Forelimb muscle (tissue), 1 donor: ENCODE measurements at regions not wholly inside any gene's neighbourhood (a gene's known extent, or its start where the extent isn't known, plus 50 kb on each side); places are given as distances from the start of the nearest gene placed in this dataset.

Experiments
- DNase-seq: peaks from one replicate; pipeline ENCODE4 v3.0.0-alpha.2; 2013; ENCODE audit warnings: low read depth

DNA sequence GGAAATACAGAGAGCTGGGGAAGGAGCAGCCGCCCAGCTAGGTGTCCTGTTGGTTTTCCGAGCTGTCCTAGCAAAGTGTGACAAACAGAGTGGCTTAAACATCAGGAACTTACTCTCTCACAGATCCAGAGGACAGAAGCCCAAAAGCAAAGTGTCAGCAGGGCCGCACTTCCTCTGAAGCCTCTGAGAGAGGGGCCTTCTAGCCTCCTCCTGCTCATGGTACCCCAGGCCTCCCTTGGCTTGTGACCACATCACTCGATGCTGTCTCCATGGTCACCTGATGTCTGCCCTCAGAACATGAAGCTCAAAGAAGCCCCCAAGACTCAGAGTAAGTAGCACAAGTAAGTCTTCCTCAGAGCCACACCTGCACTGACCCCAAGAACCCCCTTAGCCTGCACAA, 650.5 kb upstream of the ID2 start:
- DNase-seq: no peak

DNA sequence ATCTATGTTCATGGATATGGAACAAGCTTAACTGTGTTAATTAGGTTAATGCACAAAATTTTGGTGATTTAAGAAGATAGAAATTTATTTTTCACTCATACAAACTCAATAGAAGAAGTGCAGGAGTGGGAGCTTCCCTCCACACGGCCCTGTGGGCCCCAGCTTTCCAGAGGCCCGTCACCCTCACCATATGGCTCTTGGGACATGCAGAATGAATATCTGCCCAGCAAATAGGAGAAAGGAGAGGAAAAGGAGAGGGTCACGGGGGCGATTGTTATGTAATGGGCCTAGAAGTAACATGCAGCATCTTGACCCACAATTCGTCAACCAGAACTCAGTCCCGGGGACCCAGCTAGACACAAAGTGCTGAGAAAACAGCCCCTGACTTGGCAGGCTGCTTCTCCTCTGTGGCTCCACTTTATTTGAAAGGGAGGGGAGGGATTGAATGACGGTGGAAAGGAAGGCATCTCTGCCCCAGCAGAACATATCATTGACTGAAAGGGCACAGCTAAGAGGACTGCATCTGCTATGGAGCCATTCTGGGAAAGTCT, 648.2 kb upstream of the ID2 start:
- DNase-seq: no peak

DNA sequence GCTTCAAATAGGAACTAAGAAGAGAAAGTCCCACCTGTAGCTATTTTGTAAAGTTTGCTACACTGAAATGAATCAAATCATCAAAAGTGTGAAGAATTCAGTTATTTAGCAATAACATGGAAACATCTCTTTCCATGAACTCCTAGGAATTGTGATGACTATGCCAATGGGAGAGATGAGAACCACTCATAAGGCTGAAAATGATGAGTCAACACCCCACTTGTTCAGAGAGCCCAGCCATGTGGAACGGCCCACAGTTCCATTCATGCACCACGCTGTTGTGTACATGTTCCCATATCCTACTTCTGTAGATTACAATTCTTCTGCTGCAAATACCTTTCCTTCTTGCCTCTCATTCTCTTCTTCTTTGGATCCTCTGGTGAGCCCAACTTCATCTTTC, 645.5 kb upstream of the ID2 start:
- DNase-seq: no peak

DNA sequence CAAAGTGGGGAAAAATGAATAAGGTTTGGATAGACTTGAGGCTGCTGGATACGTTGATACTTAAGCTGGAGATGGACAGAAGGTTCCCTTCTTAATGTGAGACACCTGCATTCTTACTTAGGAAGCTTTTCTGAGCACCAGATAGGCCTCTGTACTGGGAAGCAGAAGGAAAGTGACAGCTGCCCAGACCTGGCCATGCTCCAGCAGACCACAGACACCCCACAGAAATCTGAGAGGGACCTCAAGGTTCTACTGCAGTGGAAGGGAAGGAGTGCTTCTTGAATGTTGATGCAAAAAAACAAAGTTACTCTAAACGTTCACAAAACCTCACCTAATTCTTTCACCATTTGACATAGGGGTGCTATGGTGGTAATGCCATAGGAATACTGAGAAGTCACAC, 642.1 kb upstream of the ID2 start:
- no peak for DNase-seq

DNA sequence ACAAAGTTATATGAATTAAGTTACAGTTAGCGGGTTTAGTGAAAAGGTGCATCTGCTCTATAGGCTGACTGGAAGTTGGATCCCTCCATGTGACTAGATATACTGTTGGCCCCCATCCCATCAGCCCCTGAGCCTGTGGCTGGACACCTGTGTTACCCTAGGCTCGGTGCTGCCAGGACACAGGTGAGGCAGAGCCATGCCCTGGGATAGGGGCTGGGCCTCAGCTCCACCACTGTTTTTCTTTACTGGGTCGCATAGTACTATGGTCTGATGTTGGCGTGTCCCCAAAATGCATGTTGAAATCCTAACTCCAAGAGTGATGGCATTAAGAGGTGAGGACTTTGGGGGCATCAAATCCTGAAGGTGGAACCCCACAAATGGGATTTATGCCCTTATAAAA, 638.6 kb upstream of the ID2 start:
- no peak for DNase-seq

DNA sequence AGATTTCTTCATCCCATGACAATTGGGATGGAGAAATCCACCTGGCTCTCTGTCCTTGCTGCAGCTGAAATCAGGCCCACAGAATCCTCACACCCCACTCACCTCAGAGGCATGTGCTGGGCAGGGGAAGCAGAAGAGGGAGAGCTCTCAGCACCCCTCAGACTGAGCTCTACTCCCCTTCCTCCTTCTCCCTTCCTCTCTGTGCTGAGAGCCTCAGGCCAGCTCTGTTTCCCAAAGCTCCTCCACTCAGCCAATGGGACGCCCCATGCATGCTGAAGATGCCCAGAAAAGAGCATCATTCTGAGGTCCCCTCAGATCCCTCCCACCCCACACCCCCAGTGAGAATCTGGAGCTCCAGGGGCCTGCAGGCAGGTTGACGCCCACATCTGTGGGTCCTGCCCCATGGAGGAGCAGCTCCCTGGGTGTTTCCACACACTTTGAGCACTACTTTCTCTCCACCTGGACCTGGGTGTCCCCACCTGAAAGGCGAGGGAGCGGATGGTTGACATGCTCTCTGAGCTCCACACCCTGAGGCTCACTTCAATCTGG, 637.7 kb upstream of the ID2 start:
- DNase-seq: no peak

DNA sequence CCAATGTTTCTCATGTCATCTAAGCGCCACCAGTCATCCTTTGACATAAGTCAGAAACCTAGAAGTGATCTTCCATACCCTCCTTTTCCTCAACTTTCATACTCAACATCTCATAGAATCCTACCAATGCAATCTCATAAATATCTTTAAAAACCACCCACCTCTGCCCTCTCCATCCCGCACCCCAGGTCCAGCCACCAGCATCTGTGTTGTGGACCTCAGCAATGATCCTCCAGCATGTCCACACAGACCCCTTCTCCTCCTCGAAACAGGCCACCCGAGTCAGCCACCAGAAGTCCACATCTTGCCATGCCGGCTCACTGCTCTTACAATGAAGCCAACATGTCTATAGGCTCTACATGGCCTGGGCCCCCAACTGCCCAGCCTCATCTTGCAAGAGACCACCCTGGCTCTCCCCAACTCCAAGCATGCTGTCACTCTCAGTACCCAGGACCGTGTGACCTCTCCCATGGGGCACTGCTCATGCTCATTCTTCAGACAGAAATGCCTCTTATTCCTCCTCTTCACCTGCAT, 636.7 kb upstream of the ID2 start:
- DNase-seq: no peak

DNA sequence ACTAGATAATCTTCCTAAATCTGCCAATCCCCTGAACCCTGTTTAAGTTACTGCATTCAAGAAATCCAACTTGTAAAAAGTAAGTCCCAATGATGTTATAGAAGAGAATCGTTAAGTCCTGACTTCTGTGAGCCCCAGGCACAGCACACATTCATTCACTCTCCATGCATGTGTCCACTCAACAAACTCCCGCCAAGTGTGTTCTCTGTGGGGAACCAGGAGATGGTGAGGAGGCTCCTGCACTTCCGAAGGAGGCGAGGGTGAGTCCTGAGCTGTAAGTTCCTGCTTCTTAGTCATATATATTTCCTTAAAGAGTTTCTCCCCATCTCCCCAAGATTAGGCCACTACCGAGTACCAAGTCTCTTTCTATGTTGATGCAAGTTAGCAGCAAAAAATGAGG, 635.0 kb upstream of the ID2 start:
- no peak for DNase-seq

DNA sequence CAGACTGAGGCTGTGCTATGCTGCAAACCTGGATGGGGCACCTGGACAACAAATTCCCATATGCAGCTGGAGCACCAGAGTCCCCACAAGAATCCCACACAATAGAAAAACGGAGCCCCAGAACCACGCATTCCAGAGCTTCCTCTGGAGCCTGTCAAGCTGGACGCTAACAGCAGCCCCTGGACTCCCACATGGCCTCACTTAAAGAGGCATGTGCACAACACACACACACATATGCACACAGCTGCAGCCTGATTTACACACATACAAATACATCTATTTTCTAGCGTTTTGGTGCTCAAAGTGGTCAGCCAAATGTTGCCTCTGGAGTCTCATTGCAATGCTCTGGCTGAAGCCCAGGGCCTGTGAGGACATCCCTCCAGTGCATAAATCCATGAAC, 632.7 kb upstream of the ID2 start:
- peak; percentile 57 for DNase-seq

DNA sequence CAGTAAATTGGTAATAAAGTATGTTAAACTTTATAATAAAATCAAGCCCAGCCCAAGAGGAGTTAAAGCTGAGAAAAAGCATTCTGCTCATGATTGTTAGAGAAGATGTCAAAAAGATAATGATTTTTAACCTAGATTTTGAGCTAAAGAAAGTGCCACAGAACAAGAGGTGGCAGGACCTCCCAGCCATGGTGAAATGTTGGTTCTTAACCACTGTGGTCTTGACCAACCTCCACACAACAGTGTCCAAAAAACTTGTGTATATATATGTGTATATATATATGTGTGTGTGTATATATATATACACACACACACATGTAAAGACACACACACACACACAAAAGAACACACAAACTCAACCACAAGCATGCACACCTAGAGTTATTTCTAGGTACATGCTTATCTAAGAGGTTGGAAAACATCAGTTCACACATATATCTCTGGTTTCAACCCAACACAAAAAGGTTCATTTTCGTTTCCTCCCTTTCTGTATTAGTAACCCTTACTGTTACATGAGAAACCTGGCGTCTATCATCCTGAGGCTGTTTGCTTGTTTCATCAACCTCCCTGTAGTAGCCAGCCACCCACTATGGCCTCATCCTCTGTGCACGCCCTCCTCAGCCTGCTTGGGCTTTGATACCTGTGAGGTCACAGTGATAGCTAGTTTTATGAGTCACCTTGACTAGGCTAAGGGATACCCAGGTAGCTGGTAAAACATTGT, 631.8 kb upstream of the ID2 start:
- DNase-seq: no peak

DNA sequence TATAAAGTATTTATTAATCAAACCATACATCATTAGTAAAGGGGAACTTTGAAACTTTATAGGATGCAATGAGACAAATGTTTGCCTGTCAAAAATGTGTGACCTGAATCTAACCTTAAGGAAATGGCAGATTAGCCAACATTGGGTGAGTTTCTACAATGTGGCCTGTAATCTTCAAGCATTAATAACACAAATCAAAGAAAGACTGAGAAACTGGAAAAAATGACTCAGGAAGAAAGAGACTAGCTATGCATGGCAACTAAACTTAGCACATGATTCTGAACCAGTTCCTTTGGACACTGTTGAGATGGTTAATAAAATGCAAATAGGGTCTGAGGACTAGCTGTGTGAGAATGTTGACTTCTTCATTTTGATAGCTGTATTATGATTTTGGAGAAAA, 628.6 kb upstream of the ID2 start:
- DNase-seq: no peak

DNA sequence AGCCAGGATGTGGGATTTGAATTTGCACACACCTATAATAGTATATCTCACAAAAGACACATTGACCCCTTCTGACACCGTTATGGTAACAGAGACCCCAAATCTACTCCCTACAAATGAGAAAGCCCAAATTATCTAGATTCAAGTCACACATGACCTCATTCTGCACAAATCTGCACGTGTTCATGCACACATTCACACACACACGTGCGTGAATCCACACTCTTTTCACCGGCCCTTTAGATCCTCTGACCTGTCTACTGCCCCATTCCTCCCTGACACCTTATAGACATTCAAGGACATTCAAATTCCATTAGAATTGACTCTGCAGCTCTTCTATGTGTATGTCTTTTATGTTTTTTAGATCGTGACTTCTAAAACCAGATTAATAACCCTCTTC, 627.8 kb upstream of the ID2 start:
- DNase-seq: no peak

DNA sequence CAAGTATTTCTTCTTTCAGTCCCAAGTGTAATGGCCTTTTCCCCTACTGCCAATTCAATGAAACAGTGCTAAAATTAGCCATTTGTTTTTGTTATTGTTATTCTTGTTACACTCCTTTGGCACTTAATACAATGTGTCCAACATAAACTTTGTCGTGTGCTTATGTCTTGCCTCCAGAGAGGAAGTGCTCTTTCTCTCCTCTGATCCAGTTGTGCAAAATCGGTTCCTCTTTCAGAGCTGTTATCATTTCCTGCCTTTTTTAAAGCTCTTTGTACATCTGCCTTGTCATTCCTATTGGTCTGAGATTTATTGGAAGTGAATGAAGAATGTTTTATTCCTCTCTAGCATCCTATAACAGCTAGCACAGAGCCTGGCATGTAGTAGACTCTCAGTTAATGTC, 623.2 kb upstream of the ID2 start:
- no peak for DNase-seq

DNA sequence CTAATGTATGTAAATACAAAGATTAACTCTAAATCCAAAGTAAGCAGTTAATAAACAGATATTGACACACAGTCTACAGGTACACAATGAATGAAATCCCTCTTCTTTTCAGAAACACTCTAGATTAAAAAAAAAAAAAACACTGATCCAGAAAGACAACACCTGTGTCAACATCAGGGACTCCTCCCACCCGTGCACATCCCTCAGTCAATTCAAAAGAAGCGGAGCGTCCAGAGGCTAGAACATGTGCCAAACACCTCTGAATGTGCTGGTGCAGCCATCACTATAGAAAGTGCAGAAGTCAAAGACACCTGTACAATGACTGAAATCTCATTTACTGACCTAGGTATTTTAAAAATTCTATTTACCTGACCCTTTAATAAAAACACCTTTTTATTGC, 622.6 kb upstream of the ID2 start:
- no peak for DNase-seq

DNA sequence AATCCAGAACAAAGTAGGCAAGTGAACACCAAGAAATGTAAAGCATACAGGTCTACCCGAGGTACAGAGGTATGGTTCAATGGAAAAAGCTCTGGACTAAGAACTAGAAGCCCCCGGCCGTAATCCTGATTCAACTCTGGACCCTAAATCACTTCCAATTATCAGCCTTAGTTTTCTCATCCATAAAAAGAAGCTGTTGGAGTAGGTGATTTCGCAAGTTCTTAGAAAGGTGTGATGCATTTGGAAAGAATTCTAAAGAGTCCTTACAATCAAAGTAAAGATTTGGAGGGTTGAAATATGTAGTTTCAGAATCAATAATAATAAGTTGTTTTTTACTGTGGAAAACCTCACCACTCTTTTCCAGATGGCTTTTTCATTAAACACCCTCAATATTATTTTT, 622.1 kb upstream of the ID2 start:
- no peak for DNase-seq

DNA sequence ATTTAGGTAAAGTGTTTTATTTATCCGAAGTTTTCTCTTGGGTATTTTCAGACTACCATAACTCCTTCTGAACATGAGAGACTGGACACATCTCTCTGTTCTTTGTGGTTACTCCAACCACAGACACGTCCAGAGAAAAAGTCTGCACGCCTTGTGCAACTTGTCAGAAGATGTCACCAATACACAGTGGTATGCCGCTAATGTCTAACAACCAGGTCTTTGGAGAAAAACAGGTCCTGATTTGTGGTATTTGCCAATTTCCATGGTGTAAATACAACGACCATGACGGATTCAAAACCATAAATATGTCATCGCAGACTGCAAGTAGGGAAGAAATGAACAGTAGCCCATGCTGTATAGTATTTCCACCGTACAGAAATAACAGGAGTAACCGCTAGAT, 620.6 kb upstream of the ID2 start:
- DNase-seq: no peak

DNA sequence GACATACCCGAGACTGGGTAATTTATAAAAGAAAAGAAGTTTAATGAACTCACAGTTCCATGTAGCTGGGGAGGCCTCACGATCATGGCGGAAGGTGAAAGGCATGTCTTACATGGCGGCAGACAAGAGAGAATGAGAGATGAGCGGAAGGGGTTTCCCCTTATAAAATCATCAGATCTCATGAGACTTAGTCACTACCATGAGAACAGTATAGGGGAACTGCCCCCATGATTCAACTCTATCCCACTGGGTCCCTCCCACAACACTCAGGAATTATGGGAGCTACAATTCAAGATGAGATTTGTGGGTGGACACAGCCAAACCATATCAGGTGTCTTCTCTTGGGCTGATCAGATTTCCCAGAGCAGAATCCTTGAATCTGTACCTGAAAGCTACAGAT, 617.3 kb upstream of the ID2 start:
- DNase-seq: no peak

DNA sequence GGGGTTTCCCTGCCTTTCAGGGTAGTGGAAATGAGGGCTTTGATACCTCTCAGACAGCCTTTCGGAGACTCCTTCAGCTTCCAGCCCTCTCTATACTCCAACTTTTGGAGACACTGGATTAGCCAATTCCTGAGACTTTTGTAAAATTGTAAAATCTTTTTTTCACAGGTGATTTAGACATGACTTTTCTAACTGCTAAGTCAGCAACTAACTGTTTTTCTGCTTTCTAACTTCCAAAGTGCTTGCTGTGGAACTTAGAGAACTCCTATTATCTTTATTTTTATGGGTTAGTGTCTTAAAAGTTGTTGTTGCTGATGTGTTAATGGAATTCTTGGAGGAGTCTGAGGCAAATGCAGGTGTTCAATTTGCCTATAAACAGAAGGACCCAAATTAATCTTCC, 616.7 kb upstream of the ID2 start:
- DNase-seq: no peak

DNA sequence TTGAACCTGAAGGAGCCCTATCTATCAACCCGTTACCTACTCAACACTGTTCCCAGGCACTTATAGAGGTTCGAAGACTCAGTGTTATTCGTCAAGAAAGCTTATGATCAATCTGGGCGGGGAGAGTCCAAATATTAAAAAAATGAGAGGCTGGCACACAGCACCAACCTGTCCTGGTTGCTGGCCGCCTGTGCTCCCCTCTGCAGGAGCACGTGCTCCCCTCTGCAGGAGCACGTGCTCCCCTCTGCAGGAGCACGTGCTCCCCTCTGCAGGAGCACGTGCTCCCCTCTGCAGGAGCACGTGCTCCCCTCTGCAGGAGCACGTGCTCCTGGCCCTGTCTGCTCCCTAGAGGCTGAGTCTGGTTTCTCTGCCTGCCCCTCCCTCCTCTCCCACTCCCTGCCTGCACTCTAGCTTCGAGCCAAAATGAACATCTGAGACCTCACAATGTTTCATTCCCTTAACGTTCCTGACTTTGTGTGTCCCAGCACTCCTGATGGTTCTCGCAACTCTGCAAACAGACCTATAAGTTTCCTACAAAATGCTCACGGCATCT, 614.0 kb upstream of the ID2 start:
- no peak for DNase-seq

DNA sequence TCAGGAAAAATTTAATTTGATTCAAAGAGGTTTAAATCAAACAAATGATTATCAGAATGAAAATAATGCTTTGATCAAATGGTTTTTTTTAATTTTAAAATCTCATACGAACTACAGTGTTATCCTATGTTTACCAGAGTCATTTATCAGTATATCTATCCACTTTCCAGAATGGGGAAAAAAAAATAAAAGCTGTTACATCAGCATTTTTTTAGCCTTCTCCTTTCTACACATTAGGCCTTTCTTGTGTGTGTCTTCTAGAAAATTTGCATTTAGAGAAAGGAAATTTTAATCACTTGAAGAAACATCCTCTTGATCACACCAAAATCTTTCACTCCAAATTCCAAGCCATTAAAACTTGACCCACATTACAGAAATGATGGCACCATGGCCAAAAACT, 608.9 kb upstream of the ID2 start:
- no peak for DNase-seq

DNA sequence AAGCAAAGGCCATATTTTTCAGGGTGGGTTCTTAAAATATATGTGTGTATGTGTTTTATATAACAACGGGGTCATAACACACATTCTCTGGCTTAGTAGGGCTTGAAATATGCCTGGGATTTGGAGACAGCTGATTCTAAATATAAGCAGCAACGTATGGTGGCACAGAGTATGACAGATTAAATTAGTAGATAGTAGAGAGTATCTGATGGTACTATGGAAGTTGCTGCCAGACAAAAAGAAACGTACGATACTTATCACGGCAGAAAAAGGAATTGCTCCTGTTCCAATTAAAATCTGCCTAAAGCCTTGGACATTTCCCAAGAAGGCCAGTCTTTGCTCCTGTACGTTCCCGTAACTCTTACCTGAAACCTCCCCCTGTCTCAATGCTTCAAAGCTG, 607.9 kb upstream of the ID2 start:
- no peak for DNase-seq

DNA sequence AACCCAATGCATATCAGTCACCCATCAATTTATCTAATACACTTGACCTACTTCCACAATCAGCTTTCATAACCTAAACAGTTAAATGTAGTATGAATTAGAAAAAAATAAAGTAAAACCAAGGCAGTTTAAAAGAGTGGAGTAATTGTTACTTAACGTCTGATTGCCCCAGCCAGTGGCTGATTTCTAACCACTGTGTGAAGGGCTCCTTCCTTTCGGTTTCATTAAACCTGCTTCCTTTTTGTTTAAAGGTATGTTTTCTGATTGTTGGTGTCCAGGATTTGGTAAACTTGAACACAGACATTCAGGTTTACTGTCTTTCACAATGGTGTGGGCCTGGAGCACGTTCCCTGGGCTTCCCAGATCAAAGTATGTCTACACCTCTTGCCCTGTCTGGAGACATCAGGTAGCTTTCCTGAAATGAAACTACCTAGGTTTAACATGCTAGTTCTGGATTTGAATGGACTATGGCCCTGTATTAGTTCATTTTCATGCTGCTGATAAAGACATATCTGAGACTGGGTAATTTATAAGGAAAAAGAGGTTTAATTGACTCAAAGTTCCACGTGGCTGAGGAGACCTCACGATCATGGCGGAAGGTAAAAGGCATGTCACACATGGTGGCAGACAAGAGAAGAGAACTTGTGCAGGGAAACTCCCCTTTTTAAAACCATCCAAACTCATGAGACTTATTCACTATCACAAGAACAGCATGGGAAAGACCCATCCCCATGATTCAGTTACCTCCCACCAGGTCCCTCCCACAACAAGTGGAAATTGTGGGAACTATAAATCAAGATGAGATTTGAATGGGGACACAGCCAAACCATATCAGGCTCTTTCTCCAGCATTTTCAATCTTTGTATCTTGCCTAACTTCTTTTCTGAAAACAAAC, 605.2 kb upstream of the ID2 start:
- no peak for DNase-seq
